Spleen (tissue), 7 donors: ENCODE measurements at regions not wholly inside any gene's neighbourhood (a gene's known extent, or its start where the extent isn't known, plus 50 kb on each side); places are given as distances from the start of the nearest gene placed in this dataset.

Experiments used
- CTCF ChIP-seq, 11 experiments: fragments of 200-600 bp in 7 of 11; fragments of 450-650 bp in 4 of 11; sonication (generic) in 4 of 11; IDR thresholded peaks in 8 of 11; conservative IDR thresholded peaks in 3 of 11; 1 replicate in 7 of 11; 2 replicates in 4 of 11; pipeline versions ENCODE4 v1.4.0 to v1.8.0; 2016 to 2021; ENCODE audit warnings: antibody characterized with exemption in 11 of 11, inconsistent platforms in 4 of 11, mild to moderate bottlenecking in 1 of 11
- POLR2A ChIP-seq, 3 donors: fragments of 450-650 bp; IDR thresholded peaks; one replicate each; pipeline ENCODE4 v1.5.1; 2017; ENCODE audit warnings: antibody characterized with exemption in 3 of 3, mild to moderate bottlenecking in 1 of 3
- POLR2AphosphoS5 ChIP-seq, 3 donors: sonication (generic); formaldehyde crosslinking; IDR thresholded peaks; one replicate each; pipeline ENCODE4 v1.5.1; 2017; ENCODE audit warnings: antibody characterized with exemption in 3 of 3
- donor health status: DM: no; HTN: no; CAD: no; lungs with moderate emphysema.
- donor health status: DM: no; HTN: no; CAD: no.
- donor health status: DM: no; HTN: no; CAD: no.

- no peak for TF ChIP-seq CTCF (IDR thresholded peaks at IDR 0.05 in 8 of 11, conservative IDR thresholded peaks at IDR 0.05 in 3 of 11)
- TF ChIP-seq POLR2AphosphoS5 (IDR thresholded peaks at IDR 0.05): no peak
- no peak for TF ChIP-seq POLR2A (IDR thresholded peaks at IDR 0.05)
Observed at GRCh38 chr6:145420599-145420998, 314.7 kb downstream of the EPM2A start.
